ENCODE measurements at regions not wholly inside any gene's neighbourhood (a gene's known extent, or its start where the extent isn't known, plus 50 kb on each side); places are given as distances from the start of the nearest gene placed in this dataset.

GRCh38 chr1:81231729-81232038, 569.0 kb upstream of the ADGRL2 start:
- H3K9me3 Mint-ChIP-seq, result no peaks in the 10 kb centered on the region
- H3K4me3 Mint-ChIP-seq, result no peak overlapping the region
- intact Hi-C loops (cut with micrococcal nuclease), result no loop called here
- TF ChIP-seq CTCF (IDR thresholded peaks at IDR 0.05), result no peak
- no peaks in the 10 kb centered on the region for H3K79me2 ChIP-seq (ENCODE audit: insufficient read depth, low read length)
- H3K36me3 Mint-ChIP-seq, result no peaks in the 10 kb centered on the region
- no peaks in the 10 kb centered on the region for H3K27me3 ChIP-seq (ENCODE audit: control insufficient read depth in 2 of 2, insufficient read depth in 2 of 2, low read length in 2 of 2)
- no CpG with 5 or more reads among the region's 1 CpG for WGBS (ENCODE audit: insufficient coverage)
- no peak overlapping the region for H3K4me3 ChIP-seq (replicated peaks in 1 of 3; ENCODE audit: low read depth in 2 of 3, low read length in 3 of 3)
- H3K36me3 ChIP-seq (replicated peaks in 1 of 2; ENCODE audit: control insufficient read depth in 1 of 2, insufficient read depth in 2 of 2, low read length in 2 of 2), result no peaks in the 10 kb centered on the region
- no peaks in the 10 kb centered on the region for H3K4me1 ChIP-seq (ENCODE audit: control insufficient read depth in 1 of 2, insufficient read depth in 2 of 2, low read length in 2 of 2)
- peaks cover 17% of the 10 kb centered on the region for H3K4me1 Mint-ChIP-seq
- no peak overlapping the region for H3K4me2 ChIP-seq (replicated peaks; ENCODE audit: extremely low read depth, low read length, poor library complexity, severe bottlenecking)
- no peak for DNase-seq
- no peaks in the 10 kb centered on the region for H4K20me1 ChIP-seq (ENCODE audit: insufficient read depth, low read length)
- H3K27ac ChIP-seq (ENCODE audit: low read depth in 1 of 2, low read length in 2 of 2), result no peak overlapping the region
- no peak overlapping the region for H3K9ac ChIP-seq (ENCODE audit: insufficient read depth, low read length, poor library complexity, severe bottlenecking)
- no peak overlapping the region for H2AFZ ChIP-seq (ENCODE audit: insufficient read depth, low read depth, low read length, poor library complexity, severe bottlenecking)
- H3K9me3 ChIP-seq (replicated peaks in 1 of 2; ENCODE audit: control insufficient read depth in 1 of 2, insufficient read depth in 1 of 2, low read length in 2 of 2), result no peaks in the 10 kb centered on the region
- no peaks in the 10 kb centered on the region for H3K27me3 Mint-ChIP-seq (ENCODE audit: low read depth in 3 of 3)
- H3K27ac Mint-ChIP-seq, result no peak overlapping the region

GRCh38 chr1:81230983-81231728, 569.6 kb upstream of the ADGRL2 start:
- Mint-ChIP-seq H3K27me3 (ENCODE audit: low read depth in 3 of 3) (no peaks in the 10 kb centered on the region), H3K4me3 (no peak overlapping the region), H3K36me3 (no peaks in the 10 kb centered on the region), H3K27ac (no peak overlapping the region), H3K4me1 (peaks cover 17% of the 10 kb centered on the region), H3K9me3 (no peaks in the 10 kb centered on the region)
- Histone ChIP-seq H3K79me2 (ENCODE audit: insufficient read depth, low read length) (no peaks in the 10 kb centered on the region), H3K4me2 (replicated peaks; ENCODE audit: extremely low read depth, low read length, poor library complexity, severe bottlenecking) (no peak overlapping the region), H3K9ac (ENCODE audit: insufficient read depth, low read length, poor library complexity, severe bottlenecking) (no peak overlapping the region), H2AFZ (ENCODE audit: insufficient read depth, low read depth, low read length, poor library complexity, severe bottlenecking) (no peak overlapping the region), H3K4me3 (replicated peaks in 1 of 3; ENCODE audit: low read depth in 2 of 3, low read length in 3 of 3) (no peak overlapping the region), H3K9me3 (replicated peaks in 1 of 2; ENCODE audit: control insufficient read depth in 1 of 2, insufficient read depth in 1 of 2, low read length in 2 of 2) (no peaks in the 10 kb centered on the region), H3K4me1 (ENCODE audit: control insufficient read depth in 1 of 2, insufficient read depth in 2 of 2, low read length in 2 of 2) (no peaks in the 10 kb centered on the region), H4K20me1 (ENCODE audit: insufficient read depth, low read length) (no peaks in the 10 kb centered on the region), H3K36me3 (replicated peaks in 1 of 2; ENCODE audit: control insufficient read depth in 1 of 2, insufficient read depth in 2 of 2, low read length in 2 of 2) (no peaks in the 10 kb centered on the region), H3K27me3 (ENCODE audit: control insufficient read depth in 2 of 2, insufficient read depth in 2 of 2, low read length in 2 of 2) (no peaks in the 10 kb centered on the region), H3K27ac (ENCODE audit: low read depth in 1 of 2, low read length in 2 of 2) (no peak overlapping the region)
- WGBS (ENCODE audit: insufficient coverage), result no CpG with 5 or more reads among the region's 6 CpGs
- no peak for TF ChIP-seq CTCF (IDR thresholded peaks at IDR 0.05)
- intact Hi-C loops (cut with micrococcal nuclease), result no loop called here
- no peak for DNase-seq
